HG02623 (cell line): ENCODE measurements at regions not wholly inside any gene's neighbourhood (a gene's known extent, or its start where the extent isn't known, plus 50 kb on each side); places are given as distances from the start of the nearest gene placed in this dataset.

ENCODE experiments used
- ATAC-seq: cut with Tn5 transposase; IDR thresholded peaks from one replicate; pipeline ENCODE4 v1.9.1; 2021; ENCODE audit warnings: moderate library complexity; ENCODE audit not compliant: unreplicated experiment

DNA sequence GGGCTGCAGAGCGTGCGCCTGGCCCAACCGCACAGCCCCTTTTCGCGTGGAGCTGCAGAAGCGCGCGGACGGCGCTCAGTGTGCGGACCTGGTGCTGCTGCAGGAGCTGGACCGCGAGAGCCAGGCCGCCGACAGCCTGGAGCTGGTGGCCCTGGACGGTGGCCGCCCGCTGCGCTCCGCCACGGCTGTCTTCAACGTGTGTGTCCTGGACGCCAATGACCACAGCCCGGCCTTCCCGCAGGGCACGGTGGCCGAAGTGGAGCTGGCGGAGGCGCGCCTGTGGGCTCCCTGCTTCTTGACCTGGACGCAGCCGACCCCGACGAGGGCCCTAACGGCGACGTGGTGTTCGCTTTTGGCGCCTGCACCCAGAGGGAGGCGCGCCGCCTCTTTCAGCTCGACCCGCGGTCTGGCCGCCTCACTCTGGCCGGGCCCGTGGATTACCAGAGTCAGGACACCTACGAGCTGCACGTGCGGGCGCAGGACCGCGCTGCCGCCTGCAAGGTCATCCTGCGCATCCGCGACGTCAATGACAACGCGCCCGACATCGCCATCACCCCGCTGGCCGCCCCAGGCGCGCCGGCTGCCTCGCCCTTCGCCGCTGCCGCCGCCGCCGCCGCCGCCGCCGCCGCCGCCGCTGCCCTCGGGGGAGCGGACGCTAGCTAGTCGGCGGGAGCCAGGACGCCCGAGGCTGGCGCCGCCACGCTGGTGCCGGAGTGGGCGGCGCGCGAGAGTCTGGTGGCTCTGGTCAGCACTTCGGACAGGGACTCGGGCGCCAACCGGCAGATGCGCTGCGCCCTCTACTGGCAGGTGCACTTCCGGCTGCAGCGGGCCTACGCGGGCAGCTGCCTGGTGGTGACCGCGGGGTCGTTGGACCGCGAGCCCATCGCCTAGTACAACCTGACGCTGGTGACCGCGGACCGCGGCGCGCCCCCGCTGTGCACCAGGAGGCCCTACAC, 172.2 kb downstream of the OLFM4 start:
- ATAC-seq: no peak

DNA sequence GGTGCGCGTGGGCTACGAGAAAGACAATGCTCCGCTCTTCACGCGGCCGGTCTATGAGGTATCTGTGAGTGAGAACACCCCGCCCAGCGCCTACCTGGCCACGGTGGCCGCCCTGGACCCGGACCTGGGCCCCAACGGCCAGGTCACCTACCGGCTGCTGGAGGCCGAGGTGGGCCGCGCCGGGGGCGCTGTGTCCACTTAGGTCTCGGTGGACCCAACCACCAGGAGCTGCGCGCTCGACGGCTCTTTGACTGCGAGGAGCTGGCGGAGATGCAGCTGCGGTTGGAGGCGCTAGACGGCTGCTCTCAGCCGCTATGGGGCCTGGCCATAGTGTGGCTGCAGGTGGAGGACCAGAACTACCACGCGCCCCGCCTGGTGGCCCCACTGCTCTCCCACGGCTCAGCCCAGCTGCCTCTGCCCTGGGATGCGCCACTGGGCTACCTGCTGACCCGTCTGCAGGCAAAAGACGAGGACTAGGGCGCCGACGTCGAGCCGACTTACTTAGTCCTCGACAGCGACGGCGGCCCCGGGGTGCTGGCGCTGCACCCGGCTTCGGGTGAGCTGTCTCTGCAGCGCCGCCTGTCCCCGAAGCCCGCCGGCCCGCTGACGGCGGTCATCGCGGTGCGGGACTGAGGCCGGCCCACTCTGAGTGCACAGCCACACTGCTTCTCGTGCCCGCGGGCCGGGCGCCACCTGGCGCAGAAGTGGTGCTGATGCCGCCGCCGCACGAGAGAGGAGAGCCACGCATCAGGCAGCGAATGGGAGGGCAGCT, 173.0 kb downstream of the OLFM4 start:
- ATAC-seq: no peak

DNA sequence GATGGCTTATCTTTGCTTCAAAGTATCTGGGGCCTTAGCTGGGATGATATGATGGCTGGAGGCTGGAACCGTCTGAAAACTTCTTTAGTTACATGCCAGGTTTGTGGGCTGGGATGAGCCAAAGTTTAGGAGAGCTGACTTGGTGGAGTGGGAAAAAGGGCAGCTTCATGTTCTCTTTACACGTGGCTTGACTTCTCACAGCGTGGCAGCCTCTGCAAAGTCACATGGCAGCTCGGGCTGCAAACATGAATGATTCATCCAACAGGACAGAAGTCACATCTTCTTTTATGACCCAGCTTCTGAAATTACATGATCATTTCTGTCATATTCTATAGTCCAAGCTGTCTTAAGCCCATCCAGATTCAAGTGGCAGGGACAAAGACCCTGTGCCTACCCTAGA, 176.0 kb downstream of the OLFM4 start:
- no peak for ATAC-seq

DNA sequence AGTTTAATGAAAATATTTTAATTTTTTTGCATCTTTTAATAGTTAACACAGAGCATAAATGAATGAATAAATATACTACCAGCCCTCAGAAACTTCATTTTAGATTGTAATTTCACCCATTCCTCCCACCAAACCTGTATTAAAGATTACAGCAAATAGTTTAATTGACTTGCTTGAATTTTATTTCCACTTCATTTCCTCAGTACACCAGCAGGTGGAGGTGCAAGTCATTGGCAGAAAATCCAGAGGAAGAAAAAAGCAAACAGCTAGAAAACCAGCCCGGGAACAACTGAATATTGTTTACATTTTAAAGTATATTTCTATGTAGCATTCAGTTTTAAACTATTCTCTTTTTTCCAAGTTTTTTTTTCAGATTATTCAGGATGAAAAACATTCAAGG, 177.8 kb downstream of the OLFM4 start:
- ATAC-seq: no peak

- no peak for ATAC-seq
Observed at GRCh38 chr13:53207556-53207955, 178.9 kb downstream of the OLFM4 start.

- no peak for ATAC-seq
Observed at GRCh38 chr13:53214433-53214832, 185.8 kb downstream of the OLFM4 start.

DNA sequence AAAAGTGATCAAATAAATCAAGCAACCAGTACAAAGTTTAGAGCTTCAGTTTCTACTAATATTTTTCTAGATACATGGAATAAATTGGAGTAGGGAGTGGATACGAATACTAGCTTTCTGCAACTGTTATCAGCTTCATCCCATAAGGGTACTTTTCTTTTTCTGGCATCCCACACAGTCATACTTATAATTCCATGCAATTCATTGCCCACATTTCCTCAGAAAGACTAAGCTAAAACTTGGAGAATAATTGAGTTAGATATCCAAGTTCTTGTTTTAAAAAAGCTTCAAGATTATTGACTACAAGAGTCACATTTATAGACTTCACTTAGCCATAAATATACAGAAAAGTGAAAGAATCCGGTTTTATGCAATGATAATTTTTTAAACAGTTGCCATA, 186.9 kb downstream of the OLFM4 start:
- no peak for ATAC-seq

- ATAC-seq: no peak
Observed at GRCh38 chr13:53216773-53217172, 188.2 kb downstream of the OLFM4 start.

GRCh38 chr13:53217194-53217593, 188.6 kb downstream of the OLFM4 start:
- no peak for ATAC-seq

- no peak for ATAC-seq
Observed at GRCh38 chr13:53220038-53220437, 191.4 kb downstream of the OLFM4 start.

GRCh38 chr13:53237696-53238095, 209.1 kb downstream of the OLFM4 start:
- ATAC-seq: no peak

GRCh38 chr13:53238261-53238660, 209.6 kb downstream of the OLFM4 start:
- no peak for ATAC-seq

- ATAC-seq: no peak
Observed at GRCh38 chr13:53240401-53241025, 211.9 kb downstream of the OLFM4 start.

DNA sequence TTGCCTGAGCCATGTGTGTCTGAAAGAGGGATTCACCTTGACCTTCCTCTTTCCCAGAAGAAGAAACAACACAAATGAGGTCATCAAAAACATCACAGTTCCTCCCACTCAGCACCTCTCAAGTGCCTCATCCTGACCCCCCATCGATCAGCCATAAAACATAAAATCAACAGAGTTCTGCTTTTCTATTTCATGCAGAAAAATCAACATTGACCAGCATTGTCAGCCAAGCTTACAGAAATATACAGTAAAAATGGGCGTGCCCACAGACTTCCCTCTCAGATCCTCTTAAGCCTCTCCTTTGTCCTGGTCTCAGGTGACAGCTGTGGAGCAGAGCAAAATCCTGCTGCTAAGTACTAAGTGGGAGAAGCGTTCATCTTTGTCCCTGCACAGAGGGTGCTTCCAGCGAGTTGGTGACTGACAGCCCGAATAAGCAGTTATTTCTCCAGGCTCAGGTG, 213.3 kb downstream of the OLFM4 start:
- no peak for ATAC-seq

- ATAC-seq: no peak
Observed at GRCh38 chr13:53249236-53249635, 220.6 kb downstream of the OLFM4 start.

DNA sequence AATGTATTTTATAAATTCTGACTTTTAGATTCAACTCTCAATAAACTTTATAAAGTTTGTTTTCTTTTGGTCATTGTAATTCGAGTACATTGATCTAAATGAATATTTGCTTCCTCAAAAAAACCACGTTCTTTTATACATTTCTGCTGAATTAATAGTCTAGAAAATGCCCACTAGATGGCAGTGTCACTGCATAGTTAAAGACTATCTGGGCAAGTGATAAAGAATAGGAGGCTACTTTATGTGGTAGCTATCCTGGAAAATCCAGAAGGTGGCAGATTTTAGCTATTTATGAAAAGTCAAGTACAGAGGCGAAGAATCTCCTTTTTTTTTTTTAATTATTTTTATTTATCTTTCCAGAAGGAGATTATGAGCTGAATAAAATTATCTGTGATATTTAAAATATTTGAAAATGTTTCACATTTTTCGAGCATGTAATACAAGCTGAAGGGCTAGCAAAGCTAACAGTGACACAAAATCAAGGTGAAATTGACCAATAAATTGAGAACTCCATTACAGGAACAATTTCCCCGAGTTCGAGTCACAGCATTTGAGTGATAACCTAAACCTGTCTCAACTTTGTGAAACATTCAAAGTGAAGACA, 221.8 kb downstream of the OLFM4 start:
- peak; percentile 80 for ATAC-seq

DNA sequence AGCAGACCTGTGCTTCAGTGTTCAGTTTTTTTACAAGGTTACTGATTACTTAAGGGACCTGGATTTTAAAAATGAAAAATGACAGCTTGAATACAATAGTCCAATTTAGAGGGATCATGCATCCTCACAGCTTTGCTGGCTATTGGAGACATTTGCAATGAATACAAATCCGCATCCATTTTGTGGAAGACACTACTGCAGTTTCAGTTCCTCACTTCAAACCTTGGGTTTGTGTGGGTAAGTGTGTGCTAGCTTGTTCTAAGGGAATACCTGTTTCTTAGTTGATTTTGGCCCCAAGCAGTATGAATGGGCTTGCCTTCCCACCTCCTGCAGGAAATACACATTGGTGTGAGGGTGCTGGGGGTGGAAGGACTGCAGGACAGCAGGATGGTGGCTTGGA, 222.4 kb downstream of the OLFM4 start:
- no peak for ATAC-seq

GRCh38 chr13:53254500-53254899, 225.9 kb downstream of the OLFM4 start:
- ATAC-seq: no peak

- no peak for ATAC-seq
Observed at GRCh38 chr13:53255795-53256194, 227.2 kb downstream of the OLFM4 start.

- no peak for ATAC-seq
Observed at GRCh38 chr13:53260594-53260993, 232.0 kb downstream of the OLFM4 start.

GRCh38 chr13:53264751-53265385, 236.3 kb downstream of the OLFM4 start:
- no peak for ATAC-seq
